ENCODE measurements at regions not wholly inside any gene's neighbourhood (a gene's known extent, or its start where the extent isn't known, plus 50 kb on each side); places are given as distances from the start of the nearest gene placed in this dataset.

DNA sequence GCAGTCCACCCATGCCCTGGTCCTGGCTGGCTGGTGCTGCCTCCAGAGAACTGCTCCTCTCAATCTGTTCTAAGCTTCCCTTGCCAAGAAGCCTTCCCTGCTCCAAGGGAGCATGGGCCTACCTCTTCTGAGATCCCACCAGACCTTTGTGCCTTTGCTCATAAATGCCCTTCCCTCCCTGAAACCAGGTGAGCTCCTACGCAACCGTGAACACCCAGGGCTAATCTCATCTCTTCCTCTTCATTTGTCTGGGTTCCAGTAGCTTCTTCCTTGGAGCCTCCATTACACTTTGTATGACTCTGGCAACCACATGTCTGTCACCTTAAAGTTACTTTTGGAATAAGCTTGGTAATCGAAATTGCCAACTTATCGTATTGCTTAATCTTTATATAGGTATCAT lies 270.6 kb downstream of the PBX3 start:
- H3K4me3 ChIP-seq (ENCODE audit: low read depth, low read length), result no peak overlapping the region
- TF ChIP-seq, protein P1, sequence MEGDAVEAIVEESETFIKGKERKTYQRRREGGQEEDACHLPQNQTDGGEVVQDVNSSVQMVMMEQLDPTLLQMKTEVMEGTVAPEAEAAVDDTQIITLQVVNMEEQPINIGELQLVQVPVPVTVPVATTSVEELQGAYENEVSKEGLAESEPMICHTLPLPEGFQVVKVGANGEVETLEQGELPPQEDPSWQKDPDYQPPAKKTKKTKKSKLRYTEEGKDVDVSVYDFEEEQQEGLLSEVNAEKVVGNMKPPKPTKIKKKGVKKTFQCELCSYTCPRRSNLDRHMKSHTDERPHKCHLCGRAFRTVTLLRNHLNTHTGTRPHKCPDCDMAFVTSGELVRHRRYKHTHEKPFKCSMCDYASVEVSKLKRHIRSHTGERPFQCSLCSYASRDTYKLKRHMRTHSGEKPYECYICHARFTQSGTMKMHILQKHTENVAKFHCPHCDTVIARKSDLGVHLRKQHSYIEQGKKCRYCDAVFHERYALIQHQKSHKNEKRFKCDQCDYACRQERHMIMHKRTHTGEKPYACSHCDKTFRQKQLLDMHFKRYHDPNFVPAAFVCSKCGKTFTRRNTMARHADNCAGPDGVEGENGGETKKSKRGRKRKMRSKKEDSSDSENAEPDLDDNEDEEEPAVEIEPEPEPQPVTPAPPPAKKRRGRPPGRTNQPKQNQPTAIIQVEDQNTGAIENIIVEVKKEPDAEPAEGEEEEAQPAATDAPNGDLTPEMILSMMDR (IDR thresholded peaks at IDR 0.05; ENCODE audit: borderline replicate concordance, insufficient read depth, low read depth, low read length), result no peak

DNA sequence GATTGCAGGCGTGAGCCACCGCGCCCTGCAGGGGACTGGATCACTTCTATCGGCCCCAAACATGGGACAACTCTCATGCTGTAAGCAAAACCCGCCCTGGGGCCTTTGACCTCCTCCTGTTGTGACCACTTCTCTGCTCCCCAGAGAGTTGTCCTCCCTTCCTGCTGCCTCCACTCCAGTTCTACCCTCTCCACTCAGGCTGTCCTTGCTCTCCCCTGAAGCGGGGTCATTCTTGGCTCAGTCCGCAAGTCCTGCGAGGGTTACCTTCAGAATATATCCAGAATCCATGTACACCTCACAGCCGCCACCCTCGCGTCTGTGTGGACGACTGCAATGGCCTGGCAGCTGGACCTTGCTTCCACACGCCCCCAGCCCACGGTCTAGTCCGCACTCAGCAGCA lies 273.7 kb downstream of the PBX3 start:
- no peak overlapping the region for H3K4me3 ChIP-seq (ENCODE audit: low read depth, low read length)
- TF ChIP-seq, protein P1 (IDR thresholded peaks at IDR 0.05; ENCODE audit: borderline replicate concordance, insufficient read depth, low read depth, low read length), result no peak

DNA sequence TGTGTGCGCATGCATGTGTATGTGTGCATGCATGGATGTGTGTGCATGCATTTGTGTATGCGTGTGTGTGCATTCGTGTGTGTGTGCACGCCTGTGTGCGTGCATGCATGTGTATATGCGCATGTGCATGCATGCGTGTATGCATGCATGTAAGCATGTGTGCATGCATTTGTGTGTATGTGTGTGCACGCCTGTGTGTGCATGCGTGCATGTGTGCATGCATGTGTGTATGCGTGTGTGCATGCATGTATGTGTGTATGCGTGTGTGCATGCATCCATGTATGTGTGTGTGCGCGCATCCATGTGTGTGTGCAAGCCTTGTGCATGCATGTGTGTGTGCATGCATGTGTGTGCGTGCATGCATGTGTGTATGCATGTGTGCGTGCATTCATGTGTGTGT lies 276.8 kb downstream of the PBX3 start:
- TF ChIP-seq, protein P1 (IDR thresholded peaks at IDR 0.05; ENCODE audit: borderline replicate concordance, insufficient read depth, low read depth, low read length), result no peak
- H3K4me3 ChIP-seq (ENCODE audit: low read depth, low read length), result no peak overlapping the region

DNA sequence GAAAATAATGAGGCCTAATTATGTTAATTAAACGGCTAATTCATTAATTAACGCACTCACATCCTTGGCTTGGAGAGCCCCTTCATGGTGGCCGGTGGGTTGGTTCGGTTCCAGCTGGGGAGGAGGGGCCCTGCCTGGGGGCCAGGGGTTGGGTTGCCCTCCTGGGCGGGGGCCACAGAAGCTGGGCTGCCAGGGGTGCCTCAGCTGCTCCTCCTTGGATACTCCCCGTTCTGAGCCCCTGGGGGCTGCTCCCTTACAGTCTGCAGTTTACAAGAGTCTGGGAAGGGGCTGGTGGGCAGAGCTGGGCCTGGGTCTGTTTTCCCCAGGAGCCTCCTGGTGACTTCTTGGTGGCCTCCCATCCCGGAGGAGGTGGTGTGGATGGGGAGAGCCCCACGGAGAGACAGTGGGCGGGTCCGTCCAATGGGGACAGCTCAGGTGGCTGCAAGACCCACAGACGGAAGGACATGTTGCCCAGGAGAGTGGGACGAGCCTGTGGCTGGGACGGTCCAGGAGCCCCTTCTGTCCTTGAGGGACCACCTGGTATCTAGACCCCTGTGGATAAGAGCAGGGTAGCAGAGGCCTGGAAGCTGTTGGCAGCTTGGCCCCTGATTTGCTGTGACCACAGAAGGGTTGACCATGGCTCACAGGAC lies 277.5 kb downstream of the PBX3 start:
- H3K4me3 ChIP-seq (ENCODE audit: low read depth, low read length), result no peak overlapping the region
- TF ChIP-seq, protein P1 (IDR thresholded peaks at IDR 0.05; ENCODE audit: borderline replicate concordance, insufficient read depth, low read depth, low read length), result no peak

DNA sequence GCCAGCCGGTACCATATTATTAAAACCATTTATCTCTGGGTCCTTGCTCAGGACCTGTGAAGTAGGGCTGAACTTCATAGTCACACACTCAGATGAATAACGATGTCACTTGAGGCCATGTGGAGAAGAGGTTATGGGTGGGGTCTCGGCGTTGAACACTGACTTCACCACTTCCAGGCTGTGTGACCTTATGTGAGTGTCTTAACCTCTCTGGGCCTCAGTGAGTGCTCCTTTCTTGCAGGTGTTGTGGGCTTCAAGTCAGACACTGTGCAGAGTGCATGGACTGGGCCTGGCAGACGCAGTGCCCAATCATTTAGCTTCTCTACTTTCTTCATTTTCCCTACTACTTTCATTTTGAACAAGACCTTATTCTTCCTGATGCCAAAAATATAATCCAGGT lies 278.8 kb downstream of the PBX3 start:
- no peak overlapping the region for H3K4me3 ChIP-seq (ENCODE audit: low read depth, low read length)
- TF ChIP-seq, protein P1 (IDR thresholded peaks at IDR 0.05; ENCODE audit: borderline replicate concordance, insufficient read depth, low read depth, low read length), result no peak

DNA sequence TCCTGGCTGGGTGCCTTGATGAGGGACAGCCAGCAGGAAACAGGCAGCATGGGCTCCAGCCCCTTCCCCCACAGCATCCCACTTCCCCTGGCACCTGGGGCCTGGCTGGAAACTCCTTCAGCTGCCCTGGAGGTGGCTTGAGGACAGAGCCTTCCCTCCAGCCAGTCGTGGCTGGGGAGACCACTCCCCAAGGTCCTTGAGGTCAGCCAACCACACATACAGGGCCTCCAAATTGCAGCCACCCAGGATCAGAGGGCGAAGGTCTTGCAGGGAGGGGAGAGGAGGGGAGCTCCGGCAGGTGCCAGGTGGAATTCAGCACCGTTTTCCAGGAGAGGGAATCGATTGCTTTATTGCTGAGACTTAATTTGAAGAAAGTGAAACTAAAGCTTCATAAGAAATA lies 280.4 kb downstream of the PBX3 start:
- no peak overlapping the region for H3K4me3 ChIP-seq (ENCODE audit: low read depth, low read length)
- TF ChIP-seq, protein P1 (IDR thresholded peaks at IDR 0.05; ENCODE audit: borderline replicate concordance, insufficient read depth, low read depth, low read length), result no peak

DNA sequence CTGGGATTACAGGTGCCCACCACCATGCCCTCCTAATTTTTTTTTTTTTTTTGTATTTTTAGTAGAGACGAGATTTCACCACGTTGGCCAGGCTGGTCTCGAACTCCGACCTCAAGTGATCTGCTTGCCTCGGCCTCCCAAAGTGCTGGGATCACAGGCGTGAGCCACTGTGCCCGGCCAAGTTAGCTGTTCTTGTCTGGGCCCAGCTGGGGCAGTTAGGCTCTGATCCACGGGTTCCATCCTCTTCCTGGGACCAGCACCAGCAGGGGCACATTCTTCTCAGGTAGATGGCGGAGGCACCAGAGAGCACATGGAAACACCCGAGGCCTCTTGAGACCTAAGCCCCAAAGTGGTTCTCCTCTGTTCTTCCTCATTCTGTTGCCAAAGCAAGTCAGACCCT lies 281.6 kb downstream of the PBX3 start:
- TF ChIP-seq, protein P1 (IDR thresholded peaks at IDR 0.05; ENCODE audit: borderline replicate concordance, insufficient read depth, low read depth, low read length), result no peak
- H3K4me3 ChIP-seq (ENCODE audit: low read depth, low read length), result no peak overlapping the region

Data from GM12875 (cell line).